IPS DF 4.7 (cell line): ENCODE measurements at regions not wholly inside any gene's neighbourhood (a gene's known extent, or its start where the extent isn't known, plus 50 kb on each side); places are given as distances from the start of the nearest gene placed in this dataset.
"Not testable (repeated sequence)": the region's sequence is repeated elsewhere in the genome, so short reads cannot be mapped to it uniquely, and the experiment has no call there.

Experiments
- DNase-seq: peaks from one replicate; pipeline ENCODE4 v3.0.0-alpha.2; 2013; ENCODE audit warnings: low spot score; ENCODE audit errors: extremely low read depth

- DNase-seq = no peak
Measured at GRCh38 chr3:94799420-94800060, 736.7 kb downstream of the NSUN3 start.

GRCh38 chr3:94811836-94812235 lies 749.0 kb downstream of the NSUN3 start:
- no peak for DNase-seq

GRCh38 chr3:94821241-94821640 lies 758.4 kb downstream of the NSUN3 start:
- DNase-seq = no peak

- DNase-seq = no peak
Measured at GRCh38 chr3:94822298-94822697, 759.4 kb downstream of the NSUN3 start.

GRCh38 chr3:94846251-94846650 lies 783.4 kb downstream of the NSUN3 start:
- DNase-seq = not testable (repeated sequence)

GRCh38 chr3:94862703-94863102 lies 799.8 kb downstream of the NSUN3 start:
- DNase-seq = peak; percentile 19

GRCh38 chr3:94869059-94869547 lies 806.2 kb downstream of the NSUN3 start:
- no peak for DNase-seq

GRCh38 chr3:94873751-94874150 lies 810.9 kb downstream of the NSUN3 start:
- DNase-seq = no peak

GRCh38 chr3:94875149-94875548 lies 812.3 kb downstream of the NSUN3 start:
- DNase-seq = no peak

- DNase-seq = no peak
Measured at GRCh38 chr3:94887065-94887464, 824.2 kb downstream of the NSUN3 start.

- DNase-seq = no peak
Measured at GRCh38 chr3:94896994-94897393, 834.1 kb downstream of the NSUN3 start.

GRCh38 chr3:94904156-94904674 lies 841.4 kb downstream of the NSUN3 start:
- DNase-seq = no peak

- DNase-seq = no peak
Measured at GRCh38 chr3:94909726-94910125, 846.9 kb downstream of the NSUN3 start.

GRCh38 chr3:94912656-94913055 lies 849.8 kb downstream of the NSUN3 start:
- no peak for DNase-seq

- DNase-seq = no peak
Measured at GRCh38 chr3:94927175-94927574, 864.3 kb downstream of the NSUN3 start.

GRCh38 chr3:94928921-94929320 lies 866.1 kb downstream of the NSUN3 start:
- no peak for DNase-seq

GRCh38 chr3:94935738-94936580 lies 873.1 kb downstream of the NSUN3 start:
- no peak for DNase-seq

GRCh38 chr3:94937980-94938379 lies 875.1 kb downstream of the NSUN3 start:
- DNase-seq = no peak

GRCh38 chr3:94946683-94947082 lies 883.8 kb downstream of the NSUN3 start:
- no peak for DNase-seq

- no peak for DNase-seq
Measured at GRCh38 chr3:94961423-94962100, 898.7 kb downstream of the NSUN3 start.

- no peak for DNase-seq
Measured at GRCh38 chr3:94965867-94966475, 903.1 kb downstream of the NSUN3 start.
